ENCODE measurements at regions not wholly inside any gene's neighbourhood (a gene's known extent, or its start where the extent isn't known, plus 50 kb on each side); places are given as distances from the start of the nearest gene placed in this dataset.

GRCh38 chr1:90494748-90495282 is 222.3 kb downstream of the BARHL2 start:
- TF ChIP-seq EZH2phosphoT487 (IDR thresholded peaks at IDR 0.05; ENCODE audit: low read depth, severe bottlenecking, unreplicated experiment) (no peak), CTCF (IDR thresholded peaks at IDR 0.05; ENCODE audit: poor library complexity) (no peak), EZH2 (IDR thresholded peaks at IDR 0.05; ENCODE audit: borderline replicate concordance) (no peak)
- no peak for DNase-seq (ENCODE audit: low spot score)

GRCh38 chr1:90488451-90488850 is 228.7 kb downstream of the BARHL2 start:
- Histone ChIP-seq H3K9me2 (replicated peaks; ENCODE audit: insufficient read depth) (no peaks in the 10 kb centered on the region), H3K4me1 (ENCODE audit: insufficient read depth) (no peaks in the 10 kb centered on the region), H3K4me2 (no peak overlapping the region), H3K27me3 (no peaks in the 10 kb centered on the region), H3K36me3 (replicated peaks; ENCODE audit: insufficient read depth, low read depth) (no peaks in the 10 kb centered on the region), H3K27ac (no peak overlapping the region), H4K20me1 (ENCODE audit: insufficient read depth, poor library complexity, severe bottlenecking) (no peaks in the 10 kb centered on the region), H3K9me3 (ENCODE audit: low read depth) (no peaks in the 10 kb centered on the region), H2AFZ (no peak overlapping the region), H3K4me3 (no peak overlapping the region), H3K79me2 (no peaks in the 10 kb centered on the region)
- no peak for TF ChIP-seq EZH2phosphoT487 (IDR thresholded peaks at IDR 0.05; ENCODE audit: low read depth, severe bottlenecking, unreplicated experiment)
- TF ChIP-seq CTCF (IDR thresholded peaks at IDR 0.05; ENCODE audit: poor library complexity), result no peak
- TF ChIP-seq EZH2 (IDR thresholded peaks at IDR 0.05; ENCODE audit: borderline replicate concordance), result no peak
- 78% methylated on average over 5 of the region's 5 CpGs for WGBS (ENCODE audit: low lambda C conversion rate, missing lambda C conversion rate)
- DNase-seq (ENCODE audit: low spot score), result no peak

More at GRCh38 chr1:90494748-90495282, 222.3 kb downstream of the BARHL2 start:
- Histone ChIP-seq H3K79me2 (no peaks in the 10 kb centered on the region), H3K9me2 (replicated peaks; ENCODE audit: insufficient read depth) (no peaks in the 10 kb centered on the region), H3K4me1 (ENCODE audit: insufficient read depth) (no peaks in the 10 kb centered on the region), H2AFZ (no peak overlapping the region), H3K27me3 (no peaks in the 10 kb centered on the region), H3K4me3 (no peak overlapping the region), H3K27ac (no peak overlapping the region), H3K9me3 (ENCODE audit: low read depth) (no peaks in the 10 kb centered on the region), H3K4me2 (no peak overlapping the region), H3K36me3 (replicated peaks; ENCODE audit: insufficient read depth, low read depth) (no peaks in the 10 kb centered on the region), H4K20me1 (ENCODE audit: insufficient read depth, poor library complexity, severe bottlenecking) (no peaks in the 10 kb centered on the region)
- 88% methylated on average over 11 of the region's 11 CpGs for WGBS (ENCODE audit: low lambda C conversion rate, missing lambda C conversion rate)

DNA sequence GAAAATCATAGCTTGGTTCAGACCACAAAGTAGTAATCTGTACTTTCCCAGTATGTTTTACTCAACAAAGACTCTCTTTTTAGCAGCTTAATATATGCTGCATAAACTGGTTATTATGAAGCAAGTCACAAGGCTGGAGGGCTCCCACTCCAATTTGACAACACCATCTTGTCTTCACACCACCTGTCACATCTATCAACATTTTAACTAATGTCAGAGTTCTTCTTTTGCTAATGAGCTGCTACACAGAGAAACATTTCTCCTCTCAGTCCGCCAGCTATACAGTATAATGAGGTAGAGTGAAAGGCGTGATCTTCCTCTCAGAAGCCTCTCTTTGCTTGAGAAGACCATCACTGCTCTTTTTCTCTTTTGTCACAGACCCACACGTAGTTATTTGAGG is 230.1 kb downstream of the BARHL2 start:
- H3K27me3 ChIP-seq, result no peaks in the 10 kb centered on the region
- 78% methylated on average over 3 of the region's 3 CpGs for WGBS (ENCODE audit: low lambda C conversion rate, missing lambda C conversion rate)
- H4K20me1 ChIP-seq (ENCODE audit: insufficient read depth, poor library complexity, severe bottlenecking), result no peaks in the 10 kb centered on the region
- no peaks in the 10 kb centered on the region for H3K36me3 ChIP-seq (replicated peaks; ENCODE audit: insufficient read depth, low read depth)
- no peak overlapping the region for H3K4me3 ChIP-seq
- no peaks in the 10 kb centered on the region for H3K9me3 ChIP-seq (ENCODE audit: low read depth)
- H3K27ac ChIP-seq, result no peak overlapping the region
- DNase-seq (ENCODE audit: low spot score), result no peak
- H3K4me2 ChIP-seq, result no peak overlapping the region
- TF ChIP-seq EZH2phosphoT487 (IDR thresholded peaks at IDR 0.05; ENCODE audit: low read depth, severe bottlenecking, unreplicated experiment) (no peak), EZH2 (IDR thresholded peaks at IDR 0.05; ENCODE audit: borderline replicate concordance) (no peak), CTCF (IDR thresholded peaks at IDR 0.05; ENCODE audit: poor library complexity) (no peak)
- no peak overlapping the region for H2AFZ ChIP-seq
- H3K9me2 ChIP-seq (replicated peaks; ENCODE audit: insufficient read depth), result no peaks in the 10 kb centered on the region
- no peaks in the 10 kb centered on the region for H3K79me2 ChIP-seq
- H3K4me1 ChIP-seq (ENCODE audit: insufficient read depth), result no peaks in the 10 kb centered on the region
